ENCODE measurements at regions not wholly inside any gene's neighbourhood (a gene's known extent, or its start where the extent isn't known, plus 50 kb on each side); places are given as distances from the start of the nearest gene placed in this dataset.

- Histone ChIP-seq H3K4me2 (ENCODE audit: low read length) (no peak overlapping the region), H3K9me2 (ENCODE audit: low read depth, low read length) (no peaks in the 10 kb centered on the region), H4K20me1 (ENCODE audit: insufficient read depth, low read length) (no peaks in the 10 kb centered on the region), H3F3A (ENCODE audit: insufficient read depth, low read length) (no peaks in the 10 kb centered on the region), H2AFZ (ENCODE audit: low read length) (no peak overlapping the region), H3K4me1 (ENCODE audit: insufficient read depth, low read length, severe bottlenecking) (no peaks in the 10 kb centered on the region), H3K36me3 (ENCODE audit: insufficient read depth, low read length) (no peaks in the 10 kb centered on the region), H3K27ac (ENCODE audit: low read depth, low read length, poor library complexity, severe bottlenecking) (no peak overlapping the region), H3K9ac (ENCODE audit: low read length) (no peak overlapping the region), H3K4me3 (ENCODE audit: low read depth, low read length, poor library complexity, severe bottlenecking) (no peak overlapping the region), H3K9me3 (ENCODE audit: low read length) (no peaks in the 10 kb centered on the region), H3K27me3 (ENCODE audit: insufficient read depth, low read length) (no peaks in the 10 kb centered on the region), H3K79me2 (ENCODE audit: insufficient read depth, low read length) (no peaks in the 10 kb centered on the region)
- TF ChIP-seq CTCF (IDR thresholded peaks at IDR 0.05; ENCODE audit: low read length) (no peak), EZH2 (IDR thresholded peaks at IDR 0.05; ENCODE audit: borderline replicate concordance, low read length) (no peak)
These were observed 147.3 kb downstream of the INHBB start for GRCh38 chr2:120493231-120493630.

GRCh38 chr2:120494446-120494845, 148.5 kb downstream of the INHBB start:
- no peaks in the 10 kb centered on the region for H3K9me3 ChIP-seq (ENCODE audit: low read length)
- no peaks in the 10 kb centered on the region for H3K27me3 ChIP-seq (ENCODE audit: insufficient read depth, low read length)
- no peak overlapping the region for H3K4me2 ChIP-seq (ENCODE audit: low read length)
- H4K20me1 ChIP-seq (ENCODE audit: insufficient read depth, low read length): no peaks in the 10 kb centered on the region
- H3K27ac ChIP-seq (ENCODE audit: low read depth, low read length, poor library complexity, severe bottlenecking): no peak overlapping the region
- no peaks in the 10 kb centered on the region for H3F3A ChIP-seq (ENCODE audit: insufficient read depth, low read length)
- H2AFZ ChIP-seq (ENCODE audit: low read length): no peak overlapping the region
- H3K36me3 ChIP-seq (ENCODE audit: insufficient read depth, low read length): no peaks in the 10 kb centered on the region
- H3K79me2 ChIP-seq (ENCODE audit: insufficient read depth, low read length): no peaks in the 10 kb centered on the region
- no peaks in the 10 kb centered on the region for H3K4me1 ChIP-seq (ENCODE audit: insufficient read depth, low read length, severe bottlenecking)
- no peak overlapping the region for H3K4me3 ChIP-seq (ENCODE audit: low read depth, low read length, poor library complexity, severe bottlenecking)
- TF ChIP-seq EZH2 (IDR thresholded peaks at IDR 0.05; ENCODE audit: borderline replicate concordance, low read length): no peak
- H3K9me2 ChIP-seq (ENCODE audit: low read depth, low read length): no peaks in the 10 kb centered on the region
- no peak overlapping the region for H3K9ac ChIP-seq (ENCODE audit: low read length)

GRCh38 chr2:120495586-120495985, 149.7 kb downstream of the INHBB start:
- Histone ChIP-seq H3K9me3 (ENCODE audit: low read length) (no peaks in the 10 kb centered on the region), H3K4me3 (ENCODE audit: low read depth, low read length, poor library complexity, severe bottlenecking) (no peak overlapping the region), H3K4me1 (ENCODE audit: insufficient read depth, low read length, severe bottlenecking) (no peaks in the 10 kb centered on the region), H3K36me3 (ENCODE audit: insufficient read depth, low read length) (no peaks in the 10 kb centered on the region), H3F3A (ENCODE audit: insufficient read depth, low read length) (no peaks in the 10 kb centered on the region), H3K4me2 (ENCODE audit: low read length) (no peak overlapping the region), H3K79me2 (ENCODE audit: insufficient read depth, low read length) (no peaks in the 10 kb centered on the region), H3K9ac (ENCODE audit: low read length) (no peak overlapping the region), H3K9me2 (ENCODE audit: low read depth, low read length) (no peaks in the 10 kb centered on the region), H4K20me1 (ENCODE audit: insufficient read depth, low read length) (no peaks in the 10 kb centered on the region), H2AFZ (ENCODE audit: low read length) (no peak overlapping the region), H3K27ac (ENCODE audit: low read depth, low read length, poor library complexity, severe bottlenecking) (no peak overlapping the region), H3K27me3 (ENCODE audit: insufficient read depth, low read length) (no peaks in the 10 kb centered on the region)
- TF ChIP-seq CTCF (IDR thresholded peaks at IDR 0.05; ENCODE audit: low read length) (no peak), EZH2 (IDR thresholded peaks at IDR 0.05; ENCODE audit: borderline replicate concordance, low read length) (no peak)

- Histone ChIP-seq H3K4me2 (ENCODE audit: low read length) (no peak overlapping the region), H3K79me2 (ENCODE audit: insufficient read depth, low read length) (no peaks in the 10 kb centered on the region), H3K27me3 (ENCODE audit: insufficient read depth, low read length) (no peaks in the 10 kb centered on the region), H2AFZ (ENCODE audit: low read length) (no peak overlapping the region), H3K27ac (ENCODE audit: low read depth, low read length, poor library complexity, severe bottlenecking) (no peak overlapping the region), H3K4me3 (ENCODE audit: low read depth, low read length, poor library complexity, severe bottlenecking) (no peak overlapping the region), H3K4me1 (ENCODE audit: insufficient read depth, low read length, severe bottlenecking) (no peaks in the 10 kb centered on the region), H3K36me3 (ENCODE audit: insufficient read depth, low read length) (no peaks in the 10 kb centered on the region), H3K9me2 (ENCODE audit: low read depth, low read length) (no peaks in the 10 kb centered on the region), H4K20me1 (ENCODE audit: insufficient read depth, low read length) (no peaks in the 10 kb centered on the region), H3K9ac (ENCODE audit: low read length) (no peak overlapping the region), H3F3A (ENCODE audit: insufficient read depth, low read length) (no peaks in the 10 kb centered on the region), H3K9me3 (ENCODE audit: low read length) (no peaks in the 10 kb centered on the region)
- TF ChIP-seq EZH2 (IDR thresholded peaks at IDR 0.05; ENCODE audit: borderline replicate concordance, low read length): no peak
- no peak for TF ChIP-seq CTCF (IDR thresholded peaks at IDR 0.05; ENCODE audit: low read length)
These were observed 150.3 kb downstream of the INHBB start for GRCh38 chr2:120496235-120496634.

Measured in OCI-LY1 (cell line).